Kidney (tissue), 13 donors: ENCODE measurements at regions not wholly inside any gene's neighbourhood (a gene's known extent, or its start where the extent isn't known, plus 50 kb on each side); places are given as distances from the start of the nearest gene placed in this dataset.

Source experiments
- DNase-seq, 5 donors: peaks; one replicate each; pipeline ENCODE4 v3.0.0-alpha.2; 2013 to 2020
- FAIRE-seq: peaks from 2 replicates; lab custom pipeline; 2012; peaks lifted over from hg19 to GRCh38; lab: Jason Lieb, UNC
- H3K27ac ChIP-seq, 2 donors: one replicate each; pipeline ENCODE4 v1.7.0; 2013; ENCODE audit warnings: low read depth in 2 of 2, low read length in 2 of 2, inconsistent platforms in 1 of 2
- H3K27me3 ChIP-seq: one replicate; pipeline ENCODE4 v1.7.1; 2013; ENCODE audit warnings: low read length, inconsistent platforms; ENCODE audit not compliant: control insufficient read depth, insufficient read depth
- H3K36me3 ChIP-seq, 3 donors: one replicate each; pipeline versions ENCODE4 v1.7.0 to v1.7.1; 2013; ENCODE audit warnings: low read length in 3 of 3, control low read depth in 1 of 3, inconsistent platforms in 1 of 3; ENCODE audit not compliant: insufficient read depth in 3 of 3, control insufficient read depth in 2 of 3
- H3K4me1 ChIP-seq, 3 donors: one replicate each; pipeline versions ENCODE4 v1.7.0 to v1.7.1; 2013; ENCODE audit warnings: low read length in 3 of 3, inconsistent platforms in 1 of 3, low read depth in 1 of 3; ENCODE audit not compliant: control insufficient read depth in 2 of 3, insufficient read depth in 2 of 3
- H3K4me3 ChIP-seq, 3 donors: one replicate each; pipeline versions ENCODE4 v1.7.0 to v1.8.1; 2013; ENCODE audit warnings: low read length in 3 of 3, control low read depth in 1 of 3, inconsistent platforms in 1 of 3
- H3K9ac ChIP-seq, 3 donors: one replicate each; pipeline versions ENCODE4 v1.7.0 to v1.7.1; 2013; ENCODE audit warnings: low read length in 3 of 3, control low read depth in 1 of 3, inconsistent platforms in 1 of 3
- H3K9me3 ChIP-seq, 3 donors: one replicate each; pipeline versions ENCODE4 v1.7.0 to v1.7.1; 2013; ENCODE audit warnings: low read length in 3 of 3, control low read depth in 1 of 3, inconsistent platforms in 1 of 3; ENCODE audit not compliant: control insufficient read depth in 2 of 3, insufficient read depth in 1 of 3
- CTCF ChIP-seq: IDR thresholded peaks from 3 replicates; pipeline ENCODE4 v1.5.1; 2012; ENCODE audit warnings: mild to moderate bottlenecking, moderate library complexity, borderline replicate concordance; ENCODE audit not compliant: insufficient read depth; ENCODE audit errors: extremely low read depth
- intact Hi-C: fragments of 100-400 bp; cut with DNase I; formaldehyde crosslinking; loops from one replicate; pipeline ENCODE4 v1.11.1; 2022
- donor health status: control.
- donor health status: control.
- donor health status: control.
- donor health status: control.
- donor health status: control.
- donor health status: DM: yes; HTN: yes; CAD: no.
- donor health status: Normal renal cell carcinoma (clear cell type).

- Histone ChIP-seq H3K36me3 (no peaks in the 10 kb centered on the region), H3K4me3 (no peak overlapping the region), H3K9ac (no peak overlapping the region), H3K4me1 (peaks cover 0 to 5% (median 3%) of the 10 kb centered on the region in 3 donors), H3K9me3 (peaks cover 0 to 2% (median 0%) of the 10 kb centered on the region in 3 donors), H3K27me3 (no peaks in the 10 kb centered on the region), H3K27ac (no peak overlapping the region)
- DNase-seq (no peak), FAIRE-seq (no peak)
- TF ChIP-seq CTCF = no peak
- intact Hi-C loops = no loop called here
These were observed 409.2 kb downstream of the CSNK1G3 start for GRCh38 chr5:123921193-123921592.

- Histone ChIP-seq H3K9me3 (peaks cover 0 to 2% (median 0%) of the 10 kb centered on the region in 3 donors), H3K4me3 (peak overlapping the region in 1 of 3 donors; percentile 8), H3K9ac (peak overlapping the region in 1 of 3 donors; percentile 10), H3K27ac (no peak overlapping the region), H3K27me3 (no peaks in the 10 kb centered on the region), H3K4me1 (peaks cover 0 to 5% (median 4%) of the 10 kb centered on the region in 3 donors), H3K36me3 (no peaks in the 10 kb centered on the region)
- DNase-seq (peak in 3 of 5 donors; percentile 29 to 90 (median 87)), FAIRE-seq (no peak)
- no peak for TF ChIP-seq CTCF
- intact Hi-C loops = no loop called here
These were observed 404.6 kb downstream of the CSNK1G3 start for GRCh38 chr5:123916345-123917121.

- Histone ChIP-seq H3K27me3 (no peaks in the 10 kb centered on the region), H3K9ac (no peak overlapping the region), H3K4me3 (no peak overlapping the region), H3K36me3 (no peaks in the 10 kb centered on the region), H3K27ac (no peak overlapping the region), H3K9me3 (no peaks in the 10 kb centered on the region), H3K4me1 (peaks cover 0 to 5% (median 4%) of the 10 kb centered on the region in 3 donors)
- TF ChIP-seq CTCF = no peak
- no peak for DNase-seq
- FAIRE-seq = no peak
- intact Hi-C loops = no loop called here
These were observed 402.4 kb downstream of the CSNK1G3 start for GRCh38 chr5:123914333-123914732.

- no peak for TF ChIP-seq CTCF
- Histone ChIP-seq H3K36me3 (no peaks in the 10 kb centered on the region), H3K27me3 (no peaks in the 10 kb centered on the region), H3K27ac (no peak overlapping the region), H3K4me1 (no peaks in the 10 kb centered on the region), H3K9ac (no peak overlapping the region), H3K9me3 (no peaks in the 10 kb centered on the region), H3K4me3 (no peak overlapping the region)
- intact Hi-C loops = no loop called here
- DNase-seq (no peak), FAIRE-seq (no peak)
These were observed 395.4 kb downstream of the CSNK1G3 start for GRCh38 chr5:123907349-123907748.
